HG03175 (cell line): ENCODE measurements at regions not wholly inside any gene's neighbourhood (a gene's known extent, or its start where the extent isn't known, plus 50 kb on each side); places are given as distances from the start of the nearest gene placed in this dataset.
"Not testable (repeated sequence)": the region's sequence is repeated elsewhere in the genome, so short reads cannot be mapped to it uniquely, and the experiment has no call there.

Source experiments
- ATAC-seq: cut with Tn5 transposase; IDR thresholded peaks from one replicate; pipeline ENCODE4 v1.9.1; 2021; ENCODE audit warnings: mild to moderate bottlenecking, moderate library complexity; ENCODE audit not compliant: unreplicated experiment

DNA sequence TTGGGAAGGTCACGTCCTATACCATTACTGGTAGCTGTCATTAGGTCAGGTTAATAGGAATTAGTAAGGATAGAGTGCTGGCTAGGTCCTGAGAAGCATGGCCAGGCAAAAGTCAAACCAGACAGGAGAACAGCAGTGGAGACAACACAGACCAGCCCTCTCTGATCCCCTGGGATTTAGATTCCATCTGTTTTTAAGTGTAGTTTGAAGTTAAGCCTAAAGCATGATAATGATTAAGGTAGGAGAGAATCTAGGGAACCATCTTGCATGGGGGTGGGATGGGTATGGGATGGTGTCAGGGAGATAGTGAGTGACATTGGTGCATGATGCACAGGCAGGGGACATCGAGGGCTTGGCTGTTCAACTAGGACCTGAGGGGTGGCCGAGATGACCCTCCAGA is 96.6 kb downstream of the MYCN start:
- ATAC-seq: no peak

- ATAC-seq: no peak
These were observed 95.7 kb downstream of the MYCN start for GRCh38 chr2:16035747-16036745.

DNA sequence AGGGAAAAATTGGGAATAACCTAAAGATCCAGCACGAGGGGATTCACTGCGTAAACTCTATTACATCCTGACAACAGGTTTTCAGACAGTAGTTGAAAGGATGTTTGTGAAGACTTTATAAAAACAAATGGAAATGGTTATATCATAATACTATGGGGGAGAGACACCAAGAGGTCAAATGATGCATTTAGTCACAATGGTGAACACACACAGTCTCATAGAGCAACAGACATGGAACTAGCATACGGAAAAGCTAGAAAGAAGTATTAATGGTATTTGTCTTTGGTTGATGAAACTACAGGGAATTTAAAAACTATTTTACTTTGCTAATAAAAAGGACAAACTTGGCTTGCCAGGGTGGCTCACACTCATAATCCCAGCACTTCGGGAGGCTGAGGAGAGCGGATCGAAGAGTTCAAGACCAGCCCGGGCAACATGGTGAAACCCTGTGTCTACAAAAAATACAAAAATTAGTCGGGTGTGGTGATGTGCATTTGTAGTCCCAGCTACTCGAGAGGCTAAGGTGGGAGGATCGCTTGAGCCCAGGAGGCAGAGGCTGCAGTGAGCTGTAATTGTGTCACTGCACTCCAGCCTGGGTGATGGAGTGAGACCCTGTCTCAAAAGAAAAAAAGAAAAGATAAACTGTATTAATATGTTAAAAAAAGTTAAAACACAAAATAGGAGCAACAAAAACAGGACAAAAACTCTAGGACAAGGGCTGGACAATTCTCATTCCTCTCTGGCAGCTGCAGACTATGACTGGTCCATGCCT is 94.8 kb downstream of the MYCN start:
- ATAC-seq: no peak

DNA sequence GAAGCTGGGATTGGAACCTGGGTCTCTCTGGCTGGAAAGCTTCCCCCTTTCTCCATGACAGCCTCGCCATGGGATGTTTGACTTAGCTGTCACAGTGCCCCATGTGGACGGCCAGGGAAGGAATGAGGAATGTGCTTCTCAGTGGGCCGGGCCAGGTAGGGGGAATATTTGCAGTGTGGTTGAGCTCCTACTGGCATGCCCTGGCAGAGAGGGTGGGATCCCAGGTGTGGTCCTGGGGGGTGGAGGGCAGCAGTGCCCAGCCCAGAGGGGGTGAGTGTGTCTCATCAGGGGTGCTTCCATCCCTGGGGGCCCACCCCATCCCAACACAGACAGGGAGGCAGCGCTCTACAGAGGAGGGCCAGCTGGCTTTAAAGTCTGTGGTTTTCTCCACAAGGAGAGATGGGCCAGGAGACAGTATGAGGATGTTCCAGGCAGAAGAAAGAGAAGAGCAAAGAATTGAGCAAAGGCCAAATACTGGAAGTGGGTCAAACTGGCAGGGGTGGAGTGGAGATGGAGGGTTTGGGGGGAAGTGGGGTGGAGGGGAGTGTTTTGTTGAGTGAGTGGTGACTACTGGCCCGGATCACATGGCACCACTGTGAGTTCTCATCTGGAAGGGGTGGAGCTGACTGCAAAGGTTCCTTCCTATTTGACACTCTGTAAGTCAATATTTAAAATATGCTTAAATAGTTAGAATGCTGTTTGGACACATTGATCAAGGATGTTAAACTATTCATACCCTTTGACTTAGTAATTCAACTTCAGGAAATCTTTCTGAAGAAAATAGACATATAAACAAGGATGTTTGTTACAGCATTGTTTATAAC is 94.0 kb downstream of the MYCN start:
- ATAC-seq: no peak

GRCh38 chr2:16033032-16033293 is 92.6 kb downstream of the MYCN start:
- ATAC-seq: no peak

DNA sequence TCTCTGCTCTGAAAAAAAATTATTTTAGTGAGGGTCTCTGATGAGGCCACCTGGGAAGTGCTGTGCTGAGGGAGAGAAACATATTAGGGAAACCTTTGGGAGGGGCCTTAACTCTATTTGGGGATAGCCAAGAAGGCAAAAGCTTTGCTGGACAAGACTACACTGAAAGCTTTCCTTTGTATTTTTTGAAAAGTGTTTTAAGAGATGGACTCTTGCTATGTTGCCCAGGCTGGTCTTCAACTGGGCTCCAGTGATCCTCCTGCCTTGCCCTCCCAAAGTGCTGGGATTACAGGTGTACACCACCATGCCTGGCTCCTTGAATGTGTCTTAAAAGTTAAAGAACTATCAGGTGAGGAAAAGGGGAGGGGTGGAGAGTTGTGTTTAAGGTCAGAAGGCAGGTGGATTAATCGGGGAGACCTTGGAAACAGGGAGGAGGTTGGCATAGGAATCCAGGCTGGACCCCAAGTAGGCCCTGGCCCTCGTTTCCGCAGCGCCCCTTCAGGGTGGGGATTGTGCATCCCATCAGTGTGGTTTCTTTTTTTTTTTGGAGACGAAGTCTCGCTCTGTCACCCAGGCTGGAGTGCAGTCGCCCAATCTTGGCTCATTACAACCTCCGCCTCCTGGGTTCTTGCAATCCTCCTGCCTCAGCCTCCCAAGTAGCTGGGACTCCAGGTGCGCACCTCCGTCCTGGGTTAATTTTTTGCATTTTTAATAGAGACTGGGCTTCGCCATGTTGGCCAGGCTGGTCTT is 92.1 kb downstream of the MYCN start:
- ATAC-seq: no peak

DNA sequence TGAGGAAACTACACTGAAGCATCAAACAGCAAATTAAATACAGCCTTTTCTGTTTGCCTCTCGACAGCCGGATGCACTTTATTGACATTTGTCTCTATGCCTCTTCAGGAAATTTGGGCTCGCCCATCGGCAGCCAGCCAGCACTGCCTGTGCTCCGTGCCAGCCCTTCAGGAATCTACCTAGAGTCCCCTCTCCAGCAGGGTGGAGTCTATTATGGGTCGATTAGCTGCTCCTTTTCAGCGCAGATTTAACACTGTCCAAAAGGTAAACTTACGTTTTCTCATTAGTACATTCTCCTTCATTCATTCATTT is 91.5 kb downstream of the MYCN start:
- ATAC-seq: no peak

DNA sequence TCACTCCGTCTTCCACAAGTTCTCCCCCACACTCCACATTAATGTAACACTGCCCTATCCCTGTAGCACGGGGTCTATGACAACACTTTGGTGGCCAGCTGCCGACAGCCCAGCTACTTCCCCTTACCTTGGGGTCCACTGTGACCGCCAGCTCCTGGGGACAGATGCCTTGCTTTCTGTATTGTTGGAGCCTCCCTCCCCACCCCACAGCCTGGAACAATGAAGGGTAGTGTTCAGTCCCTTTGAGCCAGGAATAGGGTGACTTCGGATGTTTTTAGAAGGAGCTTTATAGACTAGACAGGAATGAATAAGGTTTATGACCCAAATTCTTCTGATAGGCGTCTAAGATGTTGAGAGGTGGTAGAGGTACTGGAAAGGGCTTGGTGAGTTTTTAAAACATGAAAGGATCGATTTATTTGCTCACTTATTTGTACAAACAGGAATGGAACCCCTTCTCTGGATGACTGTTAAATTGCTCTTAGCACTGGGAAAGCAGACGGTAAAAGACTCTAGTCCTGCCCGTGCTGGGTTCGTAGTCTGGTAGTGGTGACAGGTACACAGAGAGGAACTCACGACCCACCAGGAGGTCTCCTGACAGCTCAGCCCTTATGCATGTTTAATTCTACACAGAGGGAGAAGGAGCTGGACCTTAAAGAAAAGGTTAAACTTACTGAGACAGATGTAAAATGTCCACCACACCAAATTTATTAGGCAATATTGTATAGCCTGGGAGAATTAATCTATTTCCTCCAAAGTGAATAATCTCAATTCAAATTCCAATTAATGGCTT is 90.9 kb downstream of the MYCN start:
- no peak for ATAC-seq

- ATAC-seq: no peak
These were observed 90.1 kb downstream of the MYCN start for GRCh38 chr2:16030206-16031057.

- ATAC-seq: no peak
These were observed 88.3 kb downstream of the MYCN start for GRCh38 chr2:16028644-16029043.

GRCh38 chr2:16026816-16027501 is 86.6 kb downstream of the MYCN start:
- ATAC-seq: no peak

DNA sequence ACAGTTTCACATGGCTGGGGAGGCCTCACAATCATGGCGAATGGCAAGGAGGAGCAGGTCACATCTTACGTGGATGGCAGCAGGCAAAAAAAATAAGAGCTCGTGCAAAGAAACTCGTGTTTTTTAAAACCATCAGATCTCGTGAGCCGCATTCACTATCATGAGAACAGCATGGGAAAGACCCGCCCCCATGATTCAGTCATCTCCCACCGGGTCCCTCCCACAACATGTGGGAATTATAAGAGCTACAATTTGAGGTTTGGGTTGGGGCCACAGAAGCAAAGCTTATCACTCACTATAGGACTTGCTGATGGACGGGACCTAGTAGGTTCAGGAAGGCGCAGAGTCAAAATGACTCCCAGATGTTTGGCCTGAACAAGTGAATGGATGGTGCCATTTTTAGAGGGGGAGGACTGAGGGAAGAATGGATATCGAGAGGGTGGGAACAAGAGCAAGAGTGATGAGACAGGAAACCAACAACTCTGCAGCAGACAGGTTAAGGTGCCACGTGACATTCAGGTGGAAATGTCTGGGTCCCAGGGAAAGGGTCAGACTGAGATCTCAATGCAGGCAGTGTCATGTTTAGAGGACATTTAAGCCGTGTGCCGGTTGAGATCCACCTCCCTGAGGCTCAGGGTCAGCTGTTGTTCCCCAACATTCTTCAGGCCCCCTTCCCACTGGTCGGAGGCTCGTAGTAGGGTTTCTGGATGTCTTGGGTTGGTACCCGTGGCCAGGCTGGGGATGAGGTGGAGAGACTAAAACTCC is 85.7 kb downstream of the MYCN start:
- no peak for ATAC-seq

- no peak for ATAC-seq
These were observed 85.0 kb downstream of the MYCN start for GRCh38 chr2:16025211-16025875.

- ATAC-seq: not testable (repeated sequence)
These were observed 84.3 kb downstream of the MYCN start for GRCh38 chr2:16024628-16025027.

DNA sequence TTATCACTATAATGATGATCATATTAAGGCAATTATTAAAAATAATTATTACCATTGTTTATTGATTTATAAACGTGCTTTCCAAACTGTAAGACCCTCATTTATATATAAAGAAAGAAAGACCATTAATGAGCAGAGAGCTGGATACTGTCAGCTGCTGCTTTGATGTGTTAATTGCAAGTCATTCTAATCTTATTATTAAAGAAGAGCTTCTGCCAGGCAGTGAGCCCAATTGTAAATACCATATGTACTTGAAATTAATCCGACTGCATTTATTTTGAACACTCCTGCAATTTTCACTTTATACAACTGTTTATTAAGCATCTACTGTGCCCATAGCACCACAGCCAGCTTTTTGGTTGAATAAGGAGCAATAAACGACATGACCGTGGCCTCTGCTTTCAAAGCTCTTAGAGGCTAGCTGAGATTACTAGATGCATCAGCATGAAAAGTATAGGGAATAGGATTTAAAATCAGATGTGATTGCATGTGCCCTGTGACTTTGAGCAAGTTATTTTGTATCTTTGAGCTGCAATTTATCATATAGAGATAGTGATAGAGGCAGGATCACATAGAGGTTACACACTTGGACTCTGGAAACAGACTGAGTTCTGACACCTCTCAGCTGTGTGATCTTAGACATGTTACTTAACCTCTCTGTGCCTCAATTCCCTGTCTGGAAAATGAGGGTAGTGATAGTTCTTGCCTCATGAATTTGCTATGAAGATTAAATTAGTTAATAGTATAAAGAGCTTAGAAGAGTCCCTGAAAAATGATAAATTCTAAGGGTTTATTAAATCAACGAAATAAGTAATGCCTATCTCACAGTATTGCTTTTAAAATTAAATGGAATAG is 83.4 kb downstream of the MYCN start:
- ATAC-seq: no peak

DNA sequence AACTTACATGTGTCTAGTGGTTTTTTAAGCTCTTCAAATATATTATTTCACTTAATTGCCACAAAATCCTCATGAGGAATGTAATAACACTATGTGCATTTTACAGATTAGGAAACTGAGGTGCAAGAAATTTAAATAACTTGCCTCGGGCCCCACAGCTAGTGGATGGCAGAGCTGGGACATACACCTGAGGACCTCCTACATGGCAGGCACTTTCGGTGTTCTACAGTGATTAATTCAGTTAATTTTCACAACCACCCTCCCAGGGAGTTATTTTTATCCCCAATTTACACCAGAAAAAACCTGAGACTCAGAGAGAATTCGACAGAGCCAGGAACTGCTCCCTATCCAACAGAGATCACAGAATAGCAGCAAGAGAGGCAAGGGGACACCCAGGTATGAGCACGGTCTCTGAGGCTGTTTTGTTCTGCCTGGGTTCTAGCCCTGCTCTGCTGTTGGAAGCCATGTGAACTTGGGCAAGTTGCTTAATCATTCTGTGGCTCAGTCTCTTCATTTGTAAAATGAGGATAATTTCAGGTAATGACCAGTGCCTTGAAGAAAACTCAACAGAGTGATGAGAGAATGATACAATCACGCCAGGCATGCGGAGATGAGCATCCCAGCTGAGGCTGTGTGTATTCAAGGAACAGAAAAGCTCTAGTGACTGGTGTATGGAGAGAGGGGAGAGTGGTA is 82.3 kb downstream of the MYCN start:
- no peak for ATAC-seq
